ENCODE measurements at regions not wholly inside any gene's neighbourhood (a gene's known extent, or its start where the extent isn't known, plus 50 kb on each side); places are given as distances from the start of the nearest gene placed in this dataset.

- TF ChIP-seq CTCF (IDR thresholded peaks at IDR 0.05 in 2 of 3, conservative IDR thresholded peaks at IDR 0.05 in 1 of 3; ENCODE audit: borderline replicate concordance in 1 of 3, insufficient read depth in 1 of 3, low read depth in 2 of 3, low read length in 2 of 3) (no peak), EZH2phosphoT487 (IDR thresholded peaks at IDR 0.05; ENCODE audit: borderline replicate concordance) (no peak), SP1 (IDR thresholded peaks at IDR 0.05; ENCODE audit: low read depth) (no peak), TCF7L2 (IDR thresholded peaks at IDR 0.05; ENCODE audit: borderline replicate concordance, extremely low read depth, insufficient read depth, insufficient read length) (no peak), EZH2 (IDR thresholded peaks at IDR 0.05) (no peak), EGR1 (IDR thresholded peaks at IDR 0.05; ENCODE audit: low read depth) (no peak), POLR2AphosphoS5 (IDR thresholded peaks at IDR 0.05; ENCODE audit: low read depth, low read length) (no peak), POLR2A (IDR thresholded peaks at IDR 0.05; ENCODE audit: borderline replicate concordance, extremely low read depth, insufficient read depth, insufficient read length) (no peak), CEBPB (IDR thresholded peaks at IDR 0.05; ENCODE audit: low read depth) (no peak), ZFX (IDR thresholded peaks at IDR 0.05) (no peak)
- TF ChIP-seq, protein P1, sequence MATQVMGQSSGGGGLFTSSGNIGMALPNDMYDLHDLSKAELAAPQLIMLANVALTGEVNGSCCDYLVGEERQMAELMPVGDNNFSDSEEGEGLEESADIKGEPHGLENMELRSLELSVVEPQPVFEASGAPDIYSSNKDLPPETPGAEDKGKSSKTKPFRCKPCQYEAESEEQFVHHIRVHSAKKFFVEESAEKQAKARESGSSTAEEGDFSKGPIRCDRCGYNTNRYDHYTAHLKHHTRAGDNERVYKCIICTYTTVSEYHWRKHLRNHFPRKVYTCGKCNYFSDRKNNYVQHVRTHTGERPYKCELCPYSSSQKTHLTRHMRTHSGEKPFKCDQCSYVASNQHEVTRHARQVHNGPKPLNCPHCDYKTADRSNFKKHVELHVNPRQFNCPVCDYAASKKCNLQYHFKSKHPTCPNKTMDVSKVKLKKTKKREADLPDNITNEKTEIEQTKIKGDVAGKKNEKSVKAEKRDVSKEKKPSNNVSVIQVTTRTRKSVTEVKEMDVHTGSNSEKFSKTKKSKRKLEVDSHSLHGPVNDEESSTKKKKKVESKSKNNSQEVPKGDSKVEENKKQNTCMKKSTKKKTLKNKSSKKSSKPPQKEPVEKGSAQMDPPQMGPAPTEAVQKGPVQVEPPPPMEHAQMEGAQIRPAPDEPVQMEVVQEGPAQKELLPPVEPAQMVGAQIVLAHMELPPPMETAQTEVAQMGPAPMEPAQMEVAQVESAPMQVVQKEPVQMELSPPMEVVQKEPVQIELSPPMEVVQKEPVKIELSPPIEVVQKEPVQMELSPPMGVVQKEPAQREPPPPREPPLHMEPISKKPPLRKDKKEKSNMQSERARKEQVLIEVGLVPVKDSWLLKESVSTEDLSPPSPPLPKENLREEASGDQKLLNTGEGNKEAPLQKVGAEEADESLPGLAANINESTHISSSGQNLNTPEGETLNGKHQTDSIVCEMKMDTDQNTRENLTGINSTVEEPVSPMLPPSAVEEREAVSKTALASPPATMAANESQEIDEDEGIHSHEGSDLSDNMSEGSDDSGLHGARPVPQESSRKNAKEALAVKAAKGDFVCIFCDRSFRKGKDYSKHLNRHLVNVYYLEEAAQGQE (IDR thresholded peaks at IDR 0.05; ENCODE audit: low read depth) = no peak
- TF ChIP-seq, protein P2, sequence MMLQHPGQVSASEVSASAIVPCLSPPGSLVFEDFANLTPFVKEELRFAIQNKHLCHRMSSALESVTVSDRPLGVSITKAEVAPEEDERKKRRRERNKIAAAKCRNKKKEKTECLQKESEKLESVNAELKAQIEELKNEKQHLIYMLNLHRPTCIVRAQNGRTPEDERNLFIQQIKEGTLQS (IDR thresholded peaks at IDR 0.05) = no peak
Observed at GRCh38 chr5:78706381-78706780, 57.8 kb upstream of the LHFPL2 start.

Data from HCT116 (cell line).